ENCODE measurements at regions not wholly inside any gene's neighbourhood (a gene's known extent, or its start where the extent isn't known, plus 50 kb on each side); places are given as distances from the start of the nearest gene placed in this dataset.

DNA sequence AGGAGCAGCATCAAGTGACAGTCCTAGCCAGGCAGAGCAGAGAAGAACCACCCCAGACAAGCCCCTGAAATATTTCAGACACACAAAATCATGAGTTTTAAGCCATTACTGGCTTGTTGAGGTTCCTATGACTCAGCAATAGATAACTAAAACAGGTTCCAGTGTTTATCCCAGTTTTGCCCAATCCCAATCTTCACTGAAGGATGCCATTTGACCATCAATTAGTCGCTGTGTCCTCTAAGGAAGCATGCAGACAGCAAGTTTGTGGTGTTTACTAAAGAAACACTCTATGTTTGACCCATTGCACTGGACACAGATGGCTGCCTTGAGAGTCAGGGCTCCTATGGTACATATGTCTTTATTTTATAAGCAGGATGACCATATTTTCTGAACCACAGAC is 186.7 kb downstream of the SYK start:
- TF ChIP-seq, protein P1, sequence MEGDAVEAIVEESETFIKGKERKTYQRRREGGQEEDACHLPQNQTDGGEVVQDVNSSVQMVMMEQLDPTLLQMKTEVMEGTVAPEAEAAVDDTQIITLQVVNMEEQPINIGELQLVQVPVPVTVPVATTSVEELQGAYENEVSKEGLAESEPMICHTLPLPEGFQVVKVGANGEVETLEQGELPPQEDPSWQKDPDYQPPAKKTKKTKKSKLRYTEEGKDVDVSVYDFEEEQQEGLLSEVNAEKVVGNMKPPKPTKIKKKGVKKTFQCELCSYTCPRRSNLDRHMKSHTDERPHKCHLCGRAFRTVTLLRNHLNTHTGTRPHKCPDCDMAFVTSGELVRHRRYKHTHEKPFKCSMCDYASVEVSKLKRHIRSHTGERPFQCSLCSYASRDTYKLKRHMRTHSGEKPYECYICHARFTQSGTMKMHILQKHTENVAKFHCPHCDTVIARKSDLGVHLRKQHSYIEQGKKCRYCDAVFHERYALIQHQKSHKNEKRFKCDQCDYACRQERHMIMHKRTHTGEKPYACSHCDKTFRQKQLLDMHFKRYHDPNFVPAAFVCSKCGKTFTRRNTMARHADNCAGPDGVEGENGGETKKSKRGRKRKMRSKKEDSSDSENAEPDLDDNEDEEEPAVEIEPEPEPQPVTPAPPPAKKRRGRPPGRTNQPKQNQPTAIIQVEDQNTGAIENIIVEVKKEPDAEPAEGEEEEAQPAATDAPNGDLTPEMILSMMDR (conservative IDR thresholded peaks at IDR 0.05; ENCODE audit: low read length), result no peak
- no peak overlapping the region for H3K4me3 ChIP-seq (ENCODE audit: low read length)
- no peak for DNase-seq (ENCODE audit: low read depth)

DNA sequence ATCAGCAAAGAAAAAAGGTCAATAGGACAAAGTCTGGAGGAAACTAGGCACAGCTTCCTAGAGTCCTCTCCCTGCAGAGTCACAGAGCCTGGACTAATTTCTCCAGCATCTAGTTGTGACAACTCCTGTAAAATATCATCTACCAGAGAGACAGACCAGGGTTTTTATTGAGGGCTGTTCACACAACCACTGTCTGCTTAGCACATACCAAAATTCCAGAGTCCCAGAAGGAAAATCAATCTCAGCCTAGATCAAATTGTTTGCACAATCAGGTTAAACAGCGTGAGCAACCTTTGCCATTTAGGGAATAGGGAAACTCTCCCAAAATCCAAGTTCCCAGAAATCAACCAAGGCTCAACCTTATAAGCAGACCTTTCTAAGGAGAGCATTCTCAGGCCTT is 190.3 kb downstream of the SYK start:
- no peak overlapping the region for H3K4me3 ChIP-seq (ENCODE audit: low read length)
- DNase-seq (ENCODE audit: low read depth), result peak; percentile 53

DNA sequence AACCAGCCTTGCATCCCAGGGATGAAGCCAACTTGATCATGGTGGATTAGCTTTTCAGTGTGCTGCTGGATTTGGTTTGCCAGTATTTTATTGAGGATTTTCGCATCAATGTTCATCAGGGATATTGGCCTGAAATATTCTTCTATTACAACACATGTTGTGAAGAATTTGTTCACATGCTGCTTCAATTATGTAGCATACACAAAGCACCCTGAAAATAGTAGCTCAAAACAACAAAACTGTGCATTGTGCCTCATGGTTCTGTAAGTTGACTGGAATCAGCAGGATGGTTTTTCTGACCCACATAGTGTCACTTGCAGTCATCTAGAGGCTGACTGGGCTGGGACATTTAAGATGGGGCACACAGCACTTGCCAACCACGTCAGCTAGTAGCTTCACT is 193.9 kb downstream of the SYK start:
- peak; percentile 25 for DNase-seq (ENCODE audit: low read depth)
- H3K4me3 ChIP-seq (ENCODE audit: low read length), result no peak overlapping the region
- TF ChIP-seq, protein P1 (conservative IDR thresholded peaks at IDR 0.05; ENCODE audit: low read length), result no peak

More for the DNA sequence above, 190.3 kb downstream of the SYK start:
- TF ChIP-seq, protein P1 (conservative IDR thresholded peaks at IDR 0.05; ENCODE audit: low read length), result no peak

DNA sequence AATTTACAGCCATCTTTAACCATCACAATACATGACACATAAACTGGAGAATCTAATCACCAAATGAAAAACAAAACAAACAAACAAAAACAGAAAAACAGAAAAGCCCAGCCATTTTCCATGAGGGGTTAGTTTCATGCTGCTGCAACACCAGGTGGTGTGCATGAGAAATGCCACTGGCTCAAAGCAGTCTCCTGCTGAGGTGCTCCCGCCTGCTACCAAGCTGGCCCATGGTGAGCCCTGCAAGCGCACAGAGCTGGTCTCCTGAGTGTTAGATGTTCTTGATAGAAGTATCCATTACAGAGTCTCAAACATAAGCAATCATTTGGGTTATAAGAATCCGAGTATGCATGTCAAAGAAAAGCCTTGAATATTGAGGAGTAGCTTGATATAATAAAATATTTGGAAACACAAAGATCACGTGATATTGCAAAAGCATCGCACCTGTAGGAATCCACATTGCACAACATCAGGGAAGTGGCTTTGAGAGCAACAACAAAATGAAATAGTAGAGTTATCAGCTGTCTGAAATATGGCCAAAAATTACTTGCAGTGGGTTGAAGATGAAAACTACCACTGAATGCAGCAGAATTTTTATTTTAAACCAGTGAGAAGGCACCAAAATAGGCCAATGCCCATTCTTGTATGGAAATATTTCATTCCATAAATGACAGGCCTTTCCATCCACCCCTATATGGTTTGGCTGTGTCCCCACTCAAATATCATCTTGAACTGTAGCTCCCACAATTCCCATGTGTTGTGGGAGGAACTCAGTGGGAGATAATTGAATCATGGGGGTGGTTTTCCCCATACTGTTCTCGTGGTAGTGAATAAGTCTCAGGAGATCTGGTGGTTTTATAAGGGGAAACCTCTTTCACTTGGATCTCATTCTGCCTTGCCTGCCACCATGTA is 194.8 kb downstream of the SYK start:
- TF ChIP-seq, protein P1 (conservative IDR thresholded peaks at IDR 0.05; ENCODE audit: low read length), result no peak
- no peak for DNase-seq (ENCODE audit: low read depth)
- no peak overlapping the region for H3K4me3 ChIP-seq (ENCODE audit: low read length)

DNA sequence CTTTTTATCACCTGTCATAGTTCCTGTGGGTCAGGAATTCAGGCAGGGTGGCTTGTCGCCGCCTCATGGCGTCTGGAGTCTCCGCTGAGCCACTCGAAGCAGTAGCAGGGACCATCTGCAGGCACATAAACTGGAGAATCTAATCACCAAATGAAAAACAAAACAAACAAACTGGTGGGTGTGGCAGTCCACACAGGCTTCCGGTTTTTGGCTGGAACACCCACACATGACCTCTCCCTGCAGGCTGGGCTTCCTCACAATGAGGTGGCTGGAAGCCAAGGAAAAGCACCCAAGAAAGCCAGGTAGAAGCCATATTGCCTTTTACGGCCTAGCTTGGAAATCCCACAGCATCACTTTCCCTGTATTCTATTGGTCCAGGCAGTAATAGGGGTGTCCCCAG is 197.0 kb downstream of the SYK start:
- no peak for DNase-seq (ENCODE audit: low read depth)
- no peak overlapping the region for H3K4me3 ChIP-seq (ENCODE audit: low read length)
- TF ChIP-seq, protein P1 (conservative IDR thresholded peaks at IDR 0.05; ENCODE audit: low read length), result no peak

DNA sequence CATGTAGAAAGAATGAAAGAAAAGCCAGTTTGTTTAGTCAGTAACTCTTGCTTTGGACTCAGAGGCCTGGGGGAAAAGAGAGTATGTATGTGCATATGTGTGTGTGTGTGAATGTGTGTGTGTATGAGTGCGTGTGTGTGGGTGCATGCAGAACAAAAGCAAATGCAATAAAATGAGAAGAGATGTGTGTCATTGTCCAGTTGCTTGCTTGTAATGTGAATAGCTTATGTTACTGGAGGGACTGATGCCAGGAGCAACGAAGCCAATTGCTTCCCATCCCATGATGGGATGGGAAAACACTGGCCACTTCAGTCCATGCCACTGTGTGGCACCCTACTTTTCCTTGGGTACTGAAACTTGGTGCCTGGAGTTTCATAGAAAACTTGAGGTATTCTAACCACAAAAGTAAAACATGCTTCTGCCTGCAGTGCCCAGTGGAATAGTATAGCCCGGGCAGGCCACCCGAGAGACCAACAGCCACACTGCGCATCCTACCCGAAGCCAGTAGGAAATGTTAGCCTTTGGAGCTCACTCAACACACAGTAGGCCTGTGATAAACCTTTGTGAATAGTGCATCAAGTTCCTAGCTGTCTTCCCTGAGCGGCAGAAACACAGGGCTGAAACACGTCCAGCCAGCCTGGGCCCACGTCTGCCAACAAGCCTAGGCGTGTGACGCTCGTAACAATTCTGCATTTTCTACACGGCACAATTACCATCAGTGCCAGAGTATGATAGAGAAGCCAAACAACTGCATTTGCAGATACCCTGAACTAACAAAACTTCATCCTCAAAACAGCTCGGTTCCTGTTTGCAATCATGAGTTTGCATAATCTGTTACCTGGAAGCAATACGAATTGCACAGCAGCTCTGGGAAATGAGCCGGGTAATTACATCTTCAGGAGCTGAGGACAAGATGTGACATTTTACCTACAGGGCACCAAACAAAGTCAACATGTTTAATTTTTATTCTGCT is 198.1 kb downstream of the SYK start:
- no peak for DNase-seq (ENCODE audit: low read depth)
- no peak overlapping the region for H3K4me3 ChIP-seq (ENCODE audit: low read length)
- TF ChIP-seq, protein P1 (conservative IDR thresholded peaks at IDR 0.05; ENCODE audit: low read length), result no peak
